HG03196 (cell line): ENCODE measurements at regions not wholly inside any gene's neighbourhood (a gene's known extent, or its start where the extent isn't known, plus 50 kb on each side); places are given as distances from the start of the nearest gene placed in this dataset.

Experiments
- ATAC-seq: cut with Tn5 transposase; IDR thresholded peaks from one replicate; pipeline ENCODE4 v1.9.1; 2021; ENCODE audit not compliant: unreplicated experiment

GRCh38 chr14:87186737-87187136, 806.2 kb downstream of the GALC start:
- no peak for ATAC-seq

DNA sequence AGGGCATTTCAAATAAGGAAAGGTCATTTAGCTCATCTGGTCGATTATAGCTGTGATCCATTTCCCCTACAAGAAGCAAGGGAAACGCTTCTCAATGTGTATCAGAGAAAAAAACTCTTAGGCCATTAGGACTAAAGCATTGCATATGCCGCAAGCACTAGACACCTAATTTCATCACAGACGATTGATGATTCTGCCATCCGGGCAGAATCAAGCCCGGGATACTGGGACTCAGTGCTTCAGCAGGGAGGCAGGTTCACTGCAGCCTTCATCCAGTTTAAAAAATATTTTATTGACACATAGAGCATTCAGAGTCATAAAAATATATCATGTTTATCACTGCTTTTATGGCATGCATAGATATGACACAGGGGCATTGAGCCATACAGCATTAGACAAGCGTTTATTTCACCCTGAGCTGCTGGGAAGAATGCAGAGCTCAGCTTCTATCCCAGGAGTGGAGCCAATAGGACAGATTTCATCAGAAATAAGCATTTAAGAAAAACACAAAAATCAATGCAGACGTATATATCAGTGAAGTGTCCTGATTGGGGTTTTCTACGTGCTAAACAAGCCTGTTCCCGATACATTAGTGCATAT, 806.9 kb downstream of the GALC start:
- no peak for ATAC-seq

DNA sequence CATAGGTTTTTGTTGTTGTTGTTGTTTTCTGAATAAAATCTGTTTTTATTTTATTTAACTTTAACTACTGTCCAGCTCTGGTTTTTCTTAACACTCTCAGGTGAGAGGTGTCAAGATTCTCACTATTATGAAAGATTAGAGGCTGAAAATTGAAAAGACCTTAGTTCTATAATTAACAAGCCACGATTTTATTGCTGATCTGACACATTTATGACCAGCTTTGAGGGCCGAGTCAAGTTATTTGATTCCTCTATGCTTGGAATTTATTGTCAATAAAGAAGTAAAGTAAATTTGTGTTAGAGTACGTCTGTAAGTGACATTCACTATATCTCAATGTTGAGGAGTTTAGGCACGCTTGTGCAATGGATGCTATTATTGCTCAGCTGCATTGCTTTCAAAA, 808.8 kb downstream of the GALC start:
- ATAC-seq: no peak

GRCh38 chr14:87181288-87181687, 811.7 kb downstream of the GALC start:
- no peak for ATAC-seq

GRCh38 chr14:87179936-87180335, 813.0 kb downstream of the GALC start:
- ATAC-seq: no peak

DNA sequence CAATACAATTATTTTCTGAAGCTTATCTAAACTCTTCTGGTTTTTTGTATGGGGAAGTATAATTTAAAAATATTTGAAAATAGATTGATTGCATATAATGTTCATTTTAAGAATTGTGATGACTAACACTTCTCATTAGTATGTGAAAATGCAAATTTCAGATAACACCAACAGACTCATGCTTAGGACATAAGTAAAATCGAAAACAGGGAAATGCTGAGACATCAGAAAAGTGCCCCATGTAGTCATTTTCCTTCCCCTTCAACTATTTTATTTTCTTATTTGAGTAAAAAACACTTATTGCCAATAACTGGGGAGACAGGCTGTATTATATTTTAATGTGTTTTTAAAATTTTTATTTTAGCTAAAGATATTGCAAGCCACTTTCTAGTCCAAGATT, 814.7 kb downstream of the GALC start:
- no peak for ATAC-seq

DNA sequence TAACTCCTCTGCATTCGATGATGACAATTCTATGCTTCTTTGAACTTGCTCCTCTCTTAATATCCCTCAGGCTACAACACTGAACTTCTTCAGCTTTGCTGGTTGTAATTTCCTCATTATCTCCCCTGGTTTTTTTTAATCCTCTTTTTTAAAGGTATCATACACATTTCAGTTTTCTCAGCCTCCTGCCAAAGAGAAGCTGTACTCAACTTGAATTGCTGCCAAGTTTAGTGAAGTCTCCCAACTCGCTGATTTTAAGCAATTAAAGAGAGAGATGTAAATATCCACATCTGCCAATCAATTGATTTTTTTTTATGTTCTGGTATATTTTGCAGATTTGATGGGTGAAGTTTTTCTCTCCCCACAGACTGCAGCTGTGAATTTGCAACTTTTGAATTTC, 817.8 kb downstream of the GALC start:
- ATAC-seq: no peak

GRCh38 chr14:87171141-87171540, 821.8 kb downstream of the GALC start:
- no peak for ATAC-seq

DNA sequence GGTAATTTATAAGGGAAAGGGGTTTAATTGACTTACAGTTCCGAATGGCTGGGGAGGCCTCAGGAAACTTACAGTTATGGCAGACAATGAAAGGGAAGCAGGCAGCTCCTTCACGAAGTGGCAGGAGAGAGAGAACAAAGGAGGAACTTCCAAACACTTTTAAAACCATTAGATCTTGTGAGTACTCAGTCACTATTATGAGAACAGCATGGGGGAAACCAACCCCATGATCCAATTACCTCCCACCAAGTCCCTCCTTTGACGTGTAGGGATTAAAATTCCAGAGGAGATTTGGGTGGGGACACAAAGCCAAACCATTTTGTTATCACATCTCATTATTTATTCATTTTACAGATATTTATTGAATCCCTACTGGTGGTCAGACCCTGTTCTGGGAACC, 822.8 kb downstream of the GALC start:
- no peak for ATAC-seq

DNA sequence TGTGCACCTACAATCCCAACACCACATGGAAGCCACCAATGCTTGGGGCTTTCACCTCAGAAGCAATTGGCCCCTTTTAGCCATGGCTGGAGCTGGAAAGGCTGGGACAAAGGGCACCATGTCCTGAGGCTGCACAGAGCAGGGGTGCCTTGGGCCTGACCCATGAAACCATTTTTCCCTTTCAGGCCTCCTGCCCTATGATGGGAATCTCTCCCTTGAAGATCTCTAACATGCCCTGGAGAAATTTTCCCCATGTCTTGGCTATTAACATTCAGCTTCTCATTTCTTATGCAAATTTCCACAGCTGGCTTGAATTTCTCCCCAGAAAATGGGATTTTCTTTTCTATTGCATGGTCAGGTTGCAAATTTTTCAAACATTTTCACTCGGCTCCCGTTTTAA, 823.6 kb downstream of the GALC start:
- no peak for ATAC-seq

- no peak for ATAC-seq
Measured at GRCh38 chr14:87161502-87161901, 831.5 kb downstream of the GALC start.

GRCh38 chr14:87160989-87161388, 832.0 kb downstream of the GALC start:
- ATAC-seq: no peak

DNA sequence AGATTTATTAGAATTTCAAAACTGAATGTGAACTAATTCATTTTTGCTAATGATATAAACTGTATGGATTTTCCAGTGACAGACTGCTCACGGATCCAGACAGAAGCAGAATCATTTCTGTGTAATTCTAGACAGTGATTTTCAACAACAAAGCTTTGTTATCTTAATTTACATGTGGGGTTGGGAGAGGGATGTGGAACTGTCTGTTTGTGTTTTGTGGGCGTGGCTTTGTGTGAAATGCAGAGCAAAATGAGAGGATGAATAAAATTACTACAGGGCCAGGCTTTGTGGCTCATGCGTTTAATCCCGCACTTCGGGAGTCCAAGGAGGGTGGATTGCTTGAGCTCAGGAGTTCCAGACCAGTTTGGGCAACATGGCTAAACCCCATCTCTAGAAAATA, 834.7 kb downstream of the GALC start:
- ATAC-seq: no peak

DNA sequence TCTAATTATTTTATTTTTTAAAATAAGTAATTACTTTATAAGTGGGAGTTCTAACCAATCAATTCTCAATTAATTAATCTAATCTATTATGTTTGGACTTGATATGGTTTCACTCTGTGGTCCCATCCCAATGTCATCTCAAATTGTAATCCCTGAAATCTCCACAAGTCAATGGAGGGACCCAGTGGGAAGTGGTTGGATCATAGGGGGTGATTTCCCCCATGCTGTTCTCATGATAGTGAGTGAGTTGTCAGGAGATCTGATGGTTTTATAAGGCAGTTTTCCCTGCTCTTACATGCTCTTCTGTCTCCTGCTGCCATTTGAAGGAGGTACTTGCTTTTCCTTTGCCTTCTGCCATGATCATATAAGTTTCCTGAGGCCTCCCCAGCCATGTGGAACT, 836.1 kb downstream of the GALC start:
- no peak for ATAC-seq

- no peak for ATAC-seq
Measured at GRCh38 chr14:87155856-87156488, 837.0 kb downstream of the GALC start.

DNA sequence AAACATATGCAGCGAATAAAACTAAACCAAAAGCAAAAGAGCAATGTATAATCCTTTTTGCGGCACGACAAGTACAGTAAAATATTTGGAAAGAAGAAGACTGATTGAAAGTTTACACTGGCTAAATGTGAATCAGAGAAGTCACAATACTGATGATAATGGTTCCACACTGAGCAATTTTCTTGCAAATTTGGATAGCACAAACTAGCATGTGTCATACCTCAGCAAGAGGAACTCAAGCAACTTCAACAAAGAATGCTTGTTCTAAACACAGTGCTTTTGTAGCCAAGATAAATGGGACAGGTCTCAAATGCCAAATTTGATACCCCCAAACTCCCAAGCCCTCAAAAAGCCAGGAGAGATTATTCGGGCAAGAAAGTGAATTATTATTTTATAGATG, 839.1 kb downstream of the GALC start:
- no peak for ATAC-seq

DNA sequence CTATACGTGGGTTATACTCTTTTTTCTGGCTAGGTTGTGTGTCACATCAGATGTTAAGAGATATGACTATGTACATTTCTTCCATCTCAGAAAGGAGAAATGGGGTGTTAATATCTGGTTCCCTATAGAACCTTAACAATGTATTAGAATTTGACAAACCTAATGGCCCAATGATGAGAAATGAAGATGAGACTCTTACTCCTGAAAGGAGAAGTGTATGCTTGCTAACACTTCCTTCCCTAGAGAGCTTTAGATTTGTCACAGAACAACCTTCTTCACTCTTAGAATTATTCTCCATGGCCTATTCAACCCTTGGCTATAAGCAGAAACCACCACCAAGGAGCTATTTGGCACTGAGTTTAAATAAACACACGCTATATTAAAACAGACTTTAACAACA, 839.6 kb downstream of the GALC start:
- ATAC-seq: no peak

DNA sequence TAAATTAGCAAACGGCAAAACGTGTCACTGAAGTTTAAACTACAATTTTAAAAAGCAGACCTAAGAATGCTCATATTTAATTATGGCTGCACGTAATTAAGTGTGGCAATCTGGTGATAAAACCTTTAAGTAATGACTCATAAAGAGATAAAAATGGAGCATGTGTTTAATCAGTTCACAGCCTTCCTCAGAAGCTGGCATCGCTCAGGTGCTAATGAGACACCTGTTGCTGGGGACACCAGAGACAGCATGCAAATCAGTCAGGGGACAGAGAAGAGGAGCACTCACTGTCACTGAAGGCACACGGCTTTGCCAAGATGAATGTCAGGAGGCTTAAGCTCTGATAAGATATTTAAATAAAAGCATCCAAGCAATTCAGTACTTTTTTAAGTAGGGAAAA, 840.3 kb downstream of the GALC start:
- ATAC-seq: no peak

- ATAC-seq: no peak
Measured at GRCh38 chr14:87149583-87150354, 843.2 kb downstream of the GALC start.

GRCh38 chr14:87148655-87149054, 844.3 kb downstream of the GALC start:
- ATAC-seq: no peak

DNA sequence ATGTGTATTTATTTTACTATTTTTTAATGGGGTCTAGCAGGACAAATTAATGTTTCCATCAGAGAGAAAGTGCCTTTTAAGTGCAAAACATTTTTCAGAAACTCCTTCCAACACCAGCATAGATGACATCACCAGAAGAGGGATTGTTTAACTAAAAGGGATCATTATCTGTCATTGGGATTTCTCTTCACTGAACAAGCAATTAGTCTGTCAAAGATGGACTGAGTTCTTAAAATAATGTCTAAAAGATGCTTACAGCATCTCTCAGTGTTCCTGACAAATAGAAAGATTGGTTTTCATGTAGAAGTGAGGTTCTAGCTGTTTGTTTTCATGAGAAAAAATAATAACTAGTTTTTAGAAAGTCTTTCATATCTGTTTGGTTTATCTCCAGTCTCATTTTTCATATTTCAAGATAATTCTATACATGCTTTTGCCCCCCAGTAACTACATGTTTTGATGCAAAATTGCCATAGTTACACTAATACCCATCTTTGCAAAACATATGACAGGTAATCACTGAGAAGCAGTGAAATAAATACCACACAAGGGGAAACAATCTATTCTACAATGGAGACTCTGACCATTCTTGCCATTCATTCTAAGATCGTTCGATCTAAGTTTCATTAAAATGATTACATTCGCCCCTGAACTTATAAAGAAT, 850.3 kb downstream of the GALC start:
- ATAC-seq: no peak

DNA sequence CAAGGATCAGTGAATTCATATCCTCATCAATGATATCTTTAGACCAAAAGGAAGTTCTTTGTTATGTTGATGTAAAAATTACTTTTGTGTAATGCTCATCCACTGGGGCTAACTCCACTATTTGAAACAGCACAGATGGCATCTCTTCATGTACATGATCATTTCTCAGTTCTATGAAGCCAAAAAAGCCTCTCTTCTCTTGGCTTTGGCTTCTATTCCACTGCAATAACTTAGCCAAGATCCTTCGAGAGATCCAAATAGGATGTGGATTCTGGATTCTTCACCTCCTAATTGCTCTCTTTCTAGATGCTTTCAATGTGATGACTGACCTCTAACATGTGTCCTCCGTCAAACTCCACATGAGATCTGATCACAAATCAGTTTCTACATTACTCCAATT, 851.2 kb downstream of the GALC start:
- ATAC-seq: no peak
